ENCODE measurements at regions not wholly inside any gene's neighbourhood (a gene's known extent, or its start where the extent isn't known, plus 50 kb on each side); places are given as distances from the start of the nearest gene placed in this dataset.

GRCh38 chr18:39346916-39347315, 1781.3 kb upstream of the CELF4 start:
- no peak for TF ChIP-seq CTCF (IDR thresholded peaks at IDR 0.05; ENCODE audit: low read length)
- TF ChIP-seq EZH2 (IDR thresholded peaks at IDR 0.05; ENCODE audit: borderline replicate concordance, low read length): no peak
